GM18505 (cell line): ENCODE measurements at regions not wholly inside any gene's neighbourhood (a gene's known extent, or its start where the extent isn't known, plus 50 kb on each side); places are given as distances from the start of the nearest gene placed in this dataset.

Experiments
- ATAC-seq: cut with Tn5 transposase; IDR thresholded peaks from one replicate; pipeline ENCODE4 v1.9.1; 2021; ENCODE audit not compliant: unreplicated experiment
- POLR2A ChIP-seq: IDR thresholded peaks from 4 replicates; pipeline ENCODE4 v1.6.1; 2011; ENCODE audit warnings: borderline replicate concordance; ENCODE audit not compliant: insufficient read depth, insufficient read length; ENCODE audit errors: extremely low read depth

DNA sequence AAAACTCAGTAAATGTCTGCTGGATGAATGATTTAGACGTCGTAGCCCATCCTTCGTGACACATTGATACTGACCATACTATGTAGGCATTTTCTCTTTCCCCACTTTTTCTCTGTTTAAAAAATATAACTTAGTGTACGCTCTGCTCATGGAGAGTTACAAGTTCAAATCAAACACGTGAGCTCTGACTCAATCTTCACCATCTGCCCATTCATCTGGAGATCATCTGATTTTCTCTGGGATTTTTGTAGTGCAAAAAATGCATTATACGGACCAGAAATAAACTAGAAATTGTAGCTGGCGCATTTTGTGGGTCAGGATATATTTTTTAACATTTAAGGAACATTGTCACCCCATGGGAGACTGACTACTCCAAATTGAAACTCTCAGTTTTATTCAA is 124.7 kb upstream of the FAM9B start:
- TF ChIP-seq POLR2A: no peak
- ATAC-seq: no peak

DNA sequence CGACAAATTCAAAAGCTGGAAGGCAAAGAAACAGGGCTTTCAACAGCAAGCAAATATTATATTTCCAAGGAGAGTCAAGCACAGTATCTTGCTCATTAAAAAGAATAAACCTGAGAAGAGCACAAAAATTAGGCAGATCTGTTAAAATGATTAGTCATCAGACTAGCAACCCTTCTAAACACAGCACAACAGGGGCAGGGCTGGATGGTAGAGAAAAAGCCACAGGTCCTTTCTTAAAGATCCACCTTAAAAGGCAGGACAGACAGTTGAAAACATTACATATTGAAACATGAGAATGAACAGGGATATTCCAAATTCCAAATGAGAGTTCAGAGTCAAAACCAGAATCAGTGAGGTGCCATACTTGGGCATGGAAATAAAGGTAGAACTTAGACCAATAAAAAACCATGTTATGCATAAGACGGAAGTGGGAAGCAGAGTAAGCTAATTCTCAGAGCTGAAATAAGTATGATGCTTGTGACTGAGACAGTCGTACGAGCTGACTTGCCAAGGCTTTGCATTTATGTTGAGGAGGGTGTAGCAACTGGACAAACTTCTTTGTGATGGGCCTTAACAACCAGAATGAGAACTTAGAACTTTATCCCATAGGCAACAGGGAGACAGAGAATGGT is 126.9 kb upstream of the FAM9B start:
- TF ChIP-seq POLR2A: no peak
- ATAC-seq: no peak

DNA sequence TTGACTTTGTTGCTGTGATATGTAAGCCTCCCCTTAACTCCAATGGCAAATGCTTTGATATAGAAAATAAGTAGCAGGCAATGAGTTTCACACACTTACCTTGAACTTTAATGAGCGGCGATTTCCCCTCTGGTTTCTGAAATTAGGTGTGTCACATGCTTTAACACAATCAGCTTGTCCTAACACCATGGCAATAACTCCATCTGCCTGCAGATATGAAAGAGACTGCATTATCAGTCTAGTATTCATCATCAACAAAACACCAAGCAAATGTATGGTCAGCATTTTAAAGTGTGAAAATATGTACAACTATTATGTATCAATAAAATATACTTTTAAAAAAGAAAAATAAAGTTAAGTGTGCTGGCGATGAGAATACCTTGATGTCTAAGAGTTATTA is 128.8 kb upstream of the FAM9B start:
- no peak for ATAC-seq
- TF ChIP-seq POLR2A: no peak

DNA sequence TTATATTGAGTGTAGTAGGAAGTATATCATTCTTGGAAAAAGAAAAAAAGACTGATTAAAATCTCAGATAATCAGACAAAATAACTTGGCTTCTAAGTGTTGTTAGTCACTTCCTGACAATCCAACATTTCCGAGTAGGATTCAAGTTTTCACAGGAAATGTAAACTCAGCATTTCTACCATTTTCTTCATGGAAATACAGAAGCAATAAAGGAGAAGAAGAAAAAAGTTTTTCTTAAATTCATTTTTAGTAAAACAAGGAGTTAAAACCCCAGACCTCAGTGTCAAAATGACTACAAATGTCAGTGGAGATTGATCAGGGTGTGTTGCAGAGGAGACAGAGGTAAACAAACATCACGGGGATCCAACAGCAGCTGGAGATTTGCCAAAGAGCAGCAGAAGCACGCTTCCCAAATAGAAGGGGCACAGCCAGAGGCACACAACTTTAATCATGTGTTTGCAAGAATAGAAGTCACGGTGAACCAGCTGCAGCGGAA is 129.3 kb upstream of the FAM9B start:
- ATAC-seq: no peak
- TF ChIP-seq POLR2A: no peak

DNA sequence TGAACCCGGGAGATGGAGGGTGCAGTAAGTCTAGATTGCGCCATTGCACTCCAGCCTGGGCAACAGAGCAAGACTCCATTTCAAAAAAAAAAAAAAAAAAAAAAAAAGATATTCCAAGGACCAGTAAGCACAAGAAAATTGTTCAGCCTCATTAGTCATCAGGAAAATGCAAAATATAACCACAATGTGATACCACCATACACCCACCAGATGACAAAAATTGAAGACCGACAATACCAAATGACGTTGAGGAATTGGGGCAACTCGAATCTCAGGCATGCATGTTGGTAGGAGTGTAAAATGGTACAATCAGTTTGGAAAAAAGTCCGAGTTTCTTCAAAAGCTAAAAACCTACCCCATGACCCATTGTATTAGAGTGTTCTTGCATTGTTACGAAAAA is 130.2 kb upstream of the FAM9B start:
- no peak for ATAC-seq
- no peak for TF ChIP-seq POLR2A

DNA sequence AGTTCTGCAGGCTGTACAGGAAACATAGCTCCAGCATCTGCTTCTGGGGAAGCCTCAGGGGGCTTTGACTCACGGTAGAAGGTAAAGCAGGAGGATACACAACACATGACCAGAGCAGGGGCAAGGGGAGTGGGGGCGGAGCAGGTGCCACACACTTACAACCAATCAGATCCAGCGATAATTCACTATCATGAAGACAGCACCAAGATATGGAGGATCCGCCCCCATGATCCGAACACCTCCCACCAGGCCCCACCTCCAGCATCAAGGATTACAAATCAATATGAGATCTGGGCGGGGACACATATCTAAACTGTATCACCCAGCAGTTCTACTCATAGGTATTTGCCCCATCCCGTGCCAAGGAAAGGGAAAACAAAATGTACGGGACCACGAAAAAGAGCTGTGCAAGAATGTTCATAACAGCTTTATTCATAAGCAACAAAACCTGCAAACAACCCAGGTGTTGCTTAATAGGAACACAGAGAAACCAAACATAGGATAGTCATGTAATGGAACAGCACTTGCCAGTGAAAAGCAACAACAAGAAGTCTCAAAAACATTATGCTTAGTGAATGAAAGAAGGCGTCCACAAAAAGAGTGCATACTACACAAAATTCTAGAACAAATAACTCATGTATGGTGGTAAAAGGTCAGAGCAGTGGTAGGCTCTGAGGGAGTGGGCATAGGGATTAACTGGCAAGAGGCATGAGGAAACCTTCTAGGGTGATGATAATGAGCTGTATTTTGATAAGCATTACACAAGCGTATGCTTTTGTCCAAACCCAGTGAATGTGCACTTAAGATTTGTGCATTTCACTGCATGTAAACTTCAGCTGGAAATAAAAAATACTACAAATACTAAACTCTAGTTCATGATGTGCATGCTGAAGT is 130.9 kb upstream of the FAM9B start:
- TF ChIP-seq POLR2A: no peak
- no peak for ATAC-seq

DNA sequence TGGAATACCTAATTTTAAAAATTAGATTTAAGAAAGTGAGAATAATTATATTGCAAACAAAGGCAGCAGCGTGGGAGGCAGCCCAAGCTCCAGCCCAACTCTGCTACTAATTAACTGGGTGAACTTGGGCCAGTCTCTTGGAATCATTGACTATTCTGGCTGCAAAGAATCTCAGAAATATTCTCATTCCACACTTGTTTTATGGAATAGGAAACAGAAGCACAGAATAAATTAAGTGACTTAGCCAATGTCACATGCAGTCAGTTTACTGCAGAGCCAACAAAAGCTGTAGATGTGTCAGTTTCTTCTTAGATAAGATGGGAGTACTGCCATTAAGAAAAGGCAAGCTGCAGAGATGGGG is 132.6 kb upstream of the FAM9B start:
- TF ChIP-seq POLR2A: no peak
- ATAC-seq: no peak

DNA sequence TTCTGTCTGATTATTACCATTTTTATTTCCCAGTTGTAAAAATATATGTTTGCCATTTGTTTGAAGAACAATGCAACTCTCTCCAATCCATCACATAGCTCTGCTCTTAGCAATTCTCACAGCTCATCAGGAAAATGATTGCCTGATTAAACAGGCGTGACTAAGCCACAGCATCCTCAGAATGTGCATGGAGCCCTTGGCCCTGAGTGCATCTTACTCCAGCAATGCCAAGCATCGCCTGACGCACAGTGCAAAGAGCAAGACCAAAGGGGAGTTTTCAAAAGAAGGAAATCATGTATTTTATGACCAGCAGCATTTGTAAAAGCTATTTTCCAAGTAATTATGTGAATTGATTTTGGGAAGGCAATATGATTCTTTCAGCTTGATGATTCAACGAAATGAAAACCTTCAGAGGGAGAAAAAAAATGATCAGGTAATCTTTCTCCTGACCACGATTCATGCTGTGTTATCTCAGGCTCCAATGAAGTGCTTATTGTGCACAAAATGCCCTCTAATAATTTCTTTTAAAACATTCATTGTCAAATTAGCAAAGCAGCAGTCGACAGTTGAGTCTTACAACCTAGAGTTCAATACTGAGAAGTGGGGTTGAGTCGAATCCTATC is 138.0 kb upstream of the FAM9B start:
- TF ChIP-seq POLR2A: no peak
- no peak for ATAC-seq

DNA sequence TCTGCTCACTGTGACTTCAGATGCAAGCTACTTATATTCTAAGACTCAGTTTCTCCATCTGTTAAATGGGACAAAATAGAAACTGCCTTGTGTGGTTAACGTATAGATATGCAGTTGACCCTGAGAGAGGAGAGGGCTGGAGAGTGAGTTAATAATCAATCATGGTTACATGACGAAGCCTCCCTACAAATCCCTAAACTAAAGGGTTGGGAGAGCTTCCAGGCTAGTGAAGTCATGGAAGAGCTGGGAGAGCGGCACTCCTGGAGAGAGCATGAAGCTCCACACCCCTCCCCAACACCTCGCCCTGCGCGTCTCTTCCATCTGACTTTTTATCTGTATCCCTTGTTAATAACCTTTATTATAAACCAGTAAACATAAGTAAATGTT is 138.5 kb upstream of the FAM9B start:
- no peak for TF ChIP-seq POLR2A
- ATAC-seq: no peak

DNA sequence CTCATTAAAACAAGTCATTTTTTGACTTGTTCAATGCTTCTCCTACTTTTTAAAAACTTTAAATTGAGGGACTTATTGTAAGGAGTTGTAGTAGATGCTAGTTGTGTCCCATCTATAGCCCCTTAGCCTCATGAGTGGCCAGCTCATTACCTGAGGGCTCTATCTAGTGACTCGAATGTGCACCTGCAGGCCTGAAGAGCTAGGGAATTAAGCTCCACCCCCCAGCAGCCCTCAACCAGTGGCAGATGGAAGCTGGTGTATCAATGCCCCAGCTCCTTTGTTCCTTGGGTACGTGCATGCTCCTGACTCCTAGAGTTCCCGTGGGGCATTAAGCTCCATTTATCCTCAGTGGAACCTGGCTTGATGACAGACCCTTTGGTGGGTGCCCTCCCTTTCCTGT is 146.7 kb upstream of the FAM9B start:
- TF ChIP-seq POLR2A: no peak
- ATAC-seq: no peak

DNA sequence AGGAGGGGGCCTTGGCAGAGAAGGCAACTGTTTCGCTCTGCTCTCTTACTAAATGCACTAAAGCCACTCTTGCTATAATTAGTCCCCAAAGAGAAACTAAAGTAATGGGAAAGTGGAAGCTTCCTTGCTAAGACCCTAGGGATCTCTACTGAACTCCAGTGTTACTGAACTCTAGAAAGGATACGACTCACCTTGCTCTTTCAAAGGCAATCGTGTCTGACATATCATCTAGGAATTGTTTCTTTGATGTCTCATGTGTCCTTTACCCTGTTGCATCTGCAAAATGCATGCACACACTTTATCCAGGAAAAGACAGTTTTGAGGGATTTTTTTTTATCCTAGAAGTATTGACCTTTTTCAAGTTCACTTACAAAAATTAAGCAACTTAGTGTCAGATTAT is 148.1 kb upstream of the FAM9B start:
- TF ChIP-seq POLR2A: no peak
- no peak for ATAC-seq

DNA sequence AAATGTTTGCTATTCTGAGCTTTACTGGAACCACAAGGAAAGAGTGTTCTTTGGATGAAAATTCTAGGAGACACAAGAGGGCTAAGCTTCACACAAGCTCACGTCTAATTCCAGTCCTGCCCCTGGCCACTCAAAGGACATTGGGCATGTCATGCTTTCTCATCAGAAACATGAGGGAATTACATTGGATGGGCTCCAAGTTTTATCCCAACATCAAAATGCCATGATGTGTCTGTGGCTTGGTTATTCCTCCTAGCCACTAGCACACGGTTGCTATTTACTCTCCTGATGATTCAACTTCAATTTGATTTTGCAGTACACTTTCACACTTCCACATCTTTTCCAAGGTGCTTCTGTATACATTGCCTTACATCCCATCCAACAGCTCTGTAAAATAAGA is 149.6 kb upstream of the FAM9B start:
- no peak for TF ChIP-seq POLR2A
- no peak for ATAC-seq

DNA sequence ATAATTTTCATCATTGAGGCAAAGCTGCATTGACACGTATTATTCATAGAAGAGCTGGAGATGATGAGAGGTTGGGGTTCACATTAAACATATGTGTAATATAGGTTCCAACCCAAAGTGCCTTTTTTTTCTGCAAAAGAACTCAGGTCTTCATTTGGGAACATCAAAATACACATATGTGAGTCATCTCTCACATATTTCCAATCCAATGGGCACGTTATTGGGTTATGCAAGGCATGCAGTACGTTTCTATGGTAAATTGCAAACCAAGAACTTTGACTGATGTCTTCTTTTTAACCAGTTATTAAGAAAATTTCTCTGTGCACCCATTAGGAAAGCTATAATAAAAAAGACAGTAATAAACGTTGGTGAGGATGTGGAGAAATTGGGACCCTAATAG is 150.3 kb upstream of the FAM9B start:
- no peak for ATAC-seq

DNA sequence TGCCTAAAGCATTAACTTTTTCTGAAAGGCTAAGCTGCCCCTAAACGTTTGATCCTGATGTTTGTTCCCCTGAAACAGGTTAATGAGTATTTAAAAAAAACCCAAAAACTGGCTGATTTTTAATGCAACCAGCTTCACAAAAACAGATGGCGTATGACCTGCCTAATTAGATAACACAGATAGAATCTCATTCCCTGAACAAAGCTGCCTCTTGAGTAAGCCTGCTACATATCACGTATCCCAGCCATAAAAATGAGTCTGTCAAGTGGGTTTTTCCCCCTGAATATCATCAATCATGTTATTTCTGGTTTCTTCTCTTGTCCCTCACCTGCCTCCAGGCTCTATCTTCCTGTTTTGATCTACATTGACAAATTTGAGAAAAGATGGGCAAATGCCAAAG is 154.2 kb upstream of the FAM9B start:
- ATAC-seq: no peak
- TF ChIP-seq POLR2A: no peak

More for the DNA sequence above, 150.3 kb upstream of the FAM9B start:
- TF ChIP-seq POLR2A: no peak

DNA sequence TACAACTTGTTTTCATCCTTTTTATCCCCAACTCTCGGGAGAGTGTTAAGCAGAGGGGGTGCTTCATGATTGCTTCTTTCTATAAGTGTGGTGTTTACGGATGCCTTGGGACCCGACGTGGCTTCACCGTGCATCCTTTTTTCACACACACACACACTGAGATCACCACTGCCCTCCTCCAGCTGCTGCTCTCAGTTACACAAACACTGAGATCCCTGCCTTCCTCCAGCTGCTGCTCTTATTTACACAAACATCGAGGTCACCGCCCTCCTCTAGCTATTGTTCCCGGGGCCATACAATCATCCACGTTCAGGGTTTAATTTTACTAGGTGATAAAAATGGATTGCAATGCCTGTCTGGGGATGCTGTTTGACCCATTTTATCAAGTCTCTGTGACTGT is 155.4 kb upstream of the FAM9B start:
- no peak for ATAC-seq
- TF ChIP-seq POLR2A: no peak

DNA sequence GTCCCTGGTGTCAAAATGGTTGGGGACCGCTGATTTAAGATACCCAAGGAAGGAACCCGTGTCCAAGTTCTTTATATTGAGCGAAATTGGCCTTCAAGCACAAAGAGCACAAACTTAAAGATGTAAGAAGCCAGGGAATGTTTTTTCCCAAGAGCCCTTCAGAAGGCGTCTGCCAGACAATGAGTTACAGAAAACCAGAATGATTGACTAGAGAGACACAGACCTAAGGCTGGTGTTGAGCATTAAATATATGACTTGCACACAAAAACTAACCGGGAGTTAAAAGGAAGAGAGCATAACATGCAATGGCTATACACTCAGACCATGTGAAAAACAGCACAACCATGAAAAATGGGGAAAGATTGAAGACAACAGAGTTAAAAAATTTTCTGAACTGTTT is 157.5 kb upstream of the FAM9B start:
- no peak for ATAC-seq
- TF ChIP-seq POLR2A: no peak
